ENCODE measurements at regions not wholly inside any gene's neighbourhood (a gene's known extent, or its start where the extent isn't known, plus 50 kb on each side); places are given as distances from the start of the nearest gene placed in this dataset.

- ATAC-seq = no peak
- TF ChIP-seq ARNTL (CRISPR knock-in tag; IDR thresholded peaks at IDR 0.05; ENCODE audit: borderline replicate concordance, low read depth) = no peak
- TF ChIP-seq PPARA (CRISPR knock-in tag; IDR thresholded peaks at IDR 0.05; ENCODE audit: borderline replicate concordance) = no peak
- TF ChIP-seq, protein P1, sequence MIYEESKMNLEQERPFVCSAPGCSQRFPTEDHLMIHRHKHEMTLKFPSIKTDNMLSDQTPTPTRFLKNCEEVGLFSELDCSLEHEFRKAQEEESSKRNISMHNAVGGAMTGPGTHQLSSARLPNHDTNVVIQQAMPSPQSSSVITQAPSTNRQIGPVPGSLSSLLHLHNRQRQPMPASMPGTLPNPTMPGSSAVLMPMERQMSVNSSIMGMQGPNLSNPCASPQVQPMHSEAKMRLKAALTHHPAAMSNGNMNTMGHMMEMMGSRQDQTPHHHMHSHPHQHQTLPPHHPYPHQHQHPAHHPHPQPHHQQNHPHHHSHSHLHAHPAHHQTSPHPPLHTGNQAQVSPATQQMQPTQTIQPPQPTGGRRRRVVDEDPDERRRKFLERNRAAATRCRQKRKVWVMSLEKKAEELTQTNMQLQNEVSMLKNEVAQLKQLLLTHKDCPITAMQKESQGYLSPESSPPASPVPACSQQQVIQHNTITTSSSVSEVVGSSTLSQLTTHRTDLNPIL (CRISPR knock-in tag; IDR thresholded peaks at IDR 0.05; ENCODE audit: low read depth) = no peak
- no peak for TF ChIP-seq CSDC2 (CRISPR knock-in tag; IDR thresholded peaks at IDR 0.05)
- TF ChIP-seq ZNF70 (CRISPR knock-in tag; IDR thresholded peaks at IDR 0.05) = no peak
- TF ChIP-seq RARB (CRISPR knock-in tag; IDR thresholded peaks at IDR 0.05) = no peak
- no peak for TF ChIP-seq TCF4 (CRISPR knock-in tag; IDR thresholded peaks at IDR 0.05; ENCODE audit: borderline replicate concordance)
Observed at GRCh38 chr1:232431748-232432147, 198.2 kb downstream of the SIPA1L2 start.

DNA sequence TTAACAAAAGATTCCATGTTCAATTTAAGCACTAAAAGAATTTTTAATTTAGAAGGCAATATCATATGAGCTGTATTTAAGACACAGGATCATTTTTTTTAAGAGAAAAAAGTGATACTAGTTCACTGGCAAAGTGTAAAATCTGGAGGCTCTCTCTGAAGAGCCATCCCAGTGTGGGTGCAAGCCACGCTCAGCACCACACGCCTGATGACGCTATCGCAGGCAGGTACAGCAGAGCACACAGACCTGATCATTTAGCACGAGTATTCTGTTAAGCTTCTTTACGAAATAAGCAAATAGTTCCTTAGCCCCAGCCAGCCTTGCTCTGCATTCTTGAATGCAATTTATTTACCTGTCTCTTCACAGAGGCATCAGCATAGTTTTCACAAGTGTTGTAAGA, 198.6 kb downstream of the SIPA1L2 start:
- ATAC-seq = no peak
- no peak for TF ChIP-seq CSRNP3 (CRISPR knock-in tag; IDR thresholded peaks at IDR 0.05)
- no peak for TF ChIP-seq GLIS3 (CRISPR knock-in tag; IDR thresholded peaks at IDR 0.05)
- no peak for TF ChIP-seq ZFP3 (CRISPR knock-in tag; IDR thresholded peaks at IDR 0.05)
- TF ChIP-seq ARNTL (CRISPR knock-in tag; IDR thresholded peaks at IDR 0.05; ENCODE audit: borderline replicate concordance, low read depth) = no peak
- no peak for TF ChIP-seq ZC3H10 (CRISPR knock-in tag; IDR thresholded peaks at IDR 0.05)
- TF ChIP-seq TOX (CRISPR knock-in tag; IDR thresholded peaks at IDR 0.05; ENCODE audit: borderline replicate concordance) = no peak
- no peak for TF ChIP-seq PPARA (CRISPR knock-in tag; IDR thresholded peaks at IDR 0.05; ENCODE audit: borderline replicate concordance)
- no peak for TF ChIP-seq TCF4 (CRISPR knock-in tag; IDR thresholded peaks at IDR 0.05; ENCODE audit: borderline replicate concordance)
- no peak for TF ChIP-seq ZNF565 (CRISPR knock-in tag; conservative IDR thresholded peaks at IDR 0.05; ENCODE audit: low read depth)
- TF ChIP-seq OSR1 (CRISPR knock-in tag; IDR thresholded peaks at IDR 0.05) = no peak
- no peak for TF ChIP-seq ZFP30 (CRISPR knock-in tag; IDR thresholded peaks at IDR 0.05)
- TF ChIP-seq ISL1 (CRISPR knock-in tag; IDR thresholded peaks at IDR 0.05) = no peak
- TF ChIP-seq CSDC2 (CRISPR knock-in tag; IDR thresholded peaks at IDR 0.05) = no peak
- TF ChIP-seq POU6F1 (CRISPR knock-in tag; IDR thresholded peaks at IDR 0.05; ENCODE audit: borderline replicate concordance, low read depth) = no peak
- TF ChIP-seq BACH2 (CRISPR knock-in tag; IDR thresholded peaks at IDR 0.05; ENCODE audit: borderline replicate concordance) = no peak

GRCh38 chr1:232430467-232430866, 199.5 kb downstream of the SIPA1L2 start:
- no peak; the same call in 2 of the 3 replicates for ATAC-seq
- TF ChIP-seq CSRNP3 (CRISPR knock-in tag; IDR thresholded peaks at IDR 0.05) (no peak), GLIS3 (CRISPR knock-in tag; IDR thresholded peaks at IDR 0.05) (no peak), TSHZ2 (CRISPR knock-in tag; IDR thresholded peaks at IDR 0.05) (no peak), RARB (CRISPR knock-in tag; IDR thresholded peaks at IDR 0.05) (no peak), OSR1 (CRISPR knock-in tag; IDR thresholded peaks at IDR 0.05) (no peak), ESRRG (CRISPR knock-in tag; IDR thresholded peaks at IDR 0.05) (no peak), TCF4 (CRISPR knock-in tag; IDR thresholded peaks at IDR 0.05; ENCODE audit: borderline replicate concordance) (no peak), PPARA (CRISPR knock-in tag; IDR thresholded peaks at IDR 0.05; ENCODE audit: borderline replicate concordance) (no peak), TOX (CRISPR knock-in tag; IDR thresholded peaks at IDR 0.05; ENCODE audit: borderline replicate concordance) (no peak), ZC3H10 (CRISPR knock-in tag; IDR thresholded peaks at IDR 0.05) (no peak), ARNTL (CRISPR knock-in tag; IDR thresholded peaks at IDR 0.05; ENCODE audit: borderline replicate concordance, low read depth) (no peak)
- TF ChIP-seq, protein P1 (CRISPR knock-in tag; IDR thresholded peaks at IDR 0.05; ENCODE audit: low read depth) = no peak
